NB4 (cell line): ENCODE measurements at regions not wholly inside any gene's neighbourhood (a gene's known extent, or its start where the extent isn't known, plus 50 kb on each side); places are given as distances from the start of the nearest gene placed in this dataset.
"Not testable (repeated sequence)": the region's sequence is repeated elsewhere in the genome, so short reads cannot be mapped to it uniquely, and the experiment has no call there.

Experiments used
- MYC ChIP-seq: IDR thresholded peaks from 2 replicates; pipeline ENCODE4 v1.6.1; 2011; ENCODE audit warnings: low read depth, low read length
- POLR2A ChIP-seq: IDR thresholded peaks from 2 replicates; pipeline ENCODE4 v1.6.1; 2011; ENCODE audit warnings: mild to moderate bottlenecking; ENCODE audit not compliant: insufficient read length; ENCODE audit errors: extremely low read depth
- TF ChIP-seq, protein P1 (sequence below): IDR thresholded peaks from one replicate; pipeline ENCODE4 v1.5.1; 2012; ENCODE audit warnings: low read depth, low read length
- TF ChIP-seq, protein P2 (sequence below): IDR thresholded peaks from 2 replicates; pipeline ENCODE4 v1.6.1; 2011; ENCODE audit warnings: low read depth, low read length

DNA sequence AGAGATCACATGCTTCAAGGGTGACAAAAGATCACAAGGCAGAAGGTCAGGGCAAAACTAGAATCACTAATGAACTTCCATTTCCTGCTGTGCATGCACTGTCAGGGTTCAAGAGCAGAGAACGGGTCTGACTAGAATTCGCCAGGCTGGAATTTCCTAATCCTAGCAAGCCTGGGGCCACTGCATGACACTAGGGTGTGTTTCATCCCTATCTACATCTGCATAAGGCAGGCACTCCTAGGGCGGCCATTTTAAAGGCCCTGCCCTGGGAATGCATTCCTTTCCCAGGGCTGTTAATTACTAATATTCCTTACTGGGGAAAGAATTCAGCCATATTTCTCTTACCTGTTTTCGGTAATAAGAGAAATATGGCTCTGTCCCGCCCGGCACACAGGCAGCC is 734.1 kb downstream of the TFAP2A start:
- TF ChIP-seq, protein P1, sequence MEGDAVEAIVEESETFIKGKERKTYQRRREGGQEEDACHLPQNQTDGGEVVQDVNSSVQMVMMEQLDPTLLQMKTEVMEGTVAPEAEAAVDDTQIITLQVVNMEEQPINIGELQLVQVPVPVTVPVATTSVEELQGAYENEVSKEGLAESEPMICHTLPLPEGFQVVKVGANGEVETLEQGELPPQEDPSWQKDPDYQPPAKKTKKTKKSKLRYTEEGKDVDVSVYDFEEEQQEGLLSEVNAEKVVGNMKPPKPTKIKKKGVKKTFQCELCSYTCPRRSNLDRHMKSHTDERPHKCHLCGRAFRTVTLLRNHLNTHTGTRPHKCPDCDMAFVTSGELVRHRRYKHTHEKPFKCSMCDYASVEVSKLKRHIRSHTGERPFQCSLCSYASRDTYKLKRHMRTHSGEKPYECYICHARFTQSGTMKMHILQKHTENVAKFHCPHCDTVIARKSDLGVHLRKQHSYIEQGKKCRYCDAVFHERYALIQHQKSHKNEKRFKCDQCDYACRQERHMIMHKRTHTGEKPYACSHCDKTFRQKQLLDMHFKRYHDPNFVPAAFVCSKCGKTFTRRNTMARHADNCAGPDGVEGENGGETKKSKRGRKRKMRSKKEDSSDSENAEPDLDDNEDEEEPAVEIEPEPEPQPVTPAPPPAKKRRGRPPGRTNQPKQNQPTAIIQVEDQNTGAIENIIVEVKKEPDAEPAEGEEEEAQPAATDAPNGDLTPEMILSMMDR, result not testable (repeated sequence)
- TF ChIP-seq POLR2A, MYC: not testable (repeated sequence)
- TF ChIP-seq, protein P2, sequence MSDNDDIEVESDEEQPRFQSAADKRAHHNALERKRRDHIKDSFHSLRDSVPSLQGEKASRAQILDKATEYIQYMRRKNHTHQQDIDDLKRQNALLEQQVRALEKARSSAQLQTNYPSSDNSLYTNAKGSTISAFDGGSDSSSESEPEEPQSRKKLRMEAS, result not testable (repeated sequence)
